ENCODE measurements at regions not wholly inside any gene's neighbourhood (a gene's known extent, or its start where the extent isn't known, plus 50 kb on each side); places are given as distances from the start of the nearest gene placed in this dataset.

DNA sequence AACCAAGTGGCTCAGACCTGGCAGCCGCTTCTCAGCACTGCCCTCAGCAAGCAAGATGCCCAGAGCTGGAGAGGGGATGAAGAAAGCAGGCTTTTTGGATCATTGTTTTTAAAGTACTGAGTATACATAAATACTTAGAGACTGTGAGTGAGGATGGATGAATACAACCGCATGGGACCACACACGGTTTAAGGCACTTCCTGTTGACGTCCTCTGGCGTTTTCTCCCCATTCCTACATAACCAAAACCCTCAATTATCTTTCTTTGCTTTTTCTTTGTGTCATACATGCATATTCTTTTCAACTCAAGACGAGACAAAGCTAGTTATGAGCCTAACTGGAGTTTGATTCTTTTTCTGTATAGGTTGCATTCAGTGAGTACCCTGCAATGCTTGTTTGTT, 198.4 kb downstream of the GALR1 start:
- no peak for DNase-seq (ENCODE audit: low read depth)

DNA sequence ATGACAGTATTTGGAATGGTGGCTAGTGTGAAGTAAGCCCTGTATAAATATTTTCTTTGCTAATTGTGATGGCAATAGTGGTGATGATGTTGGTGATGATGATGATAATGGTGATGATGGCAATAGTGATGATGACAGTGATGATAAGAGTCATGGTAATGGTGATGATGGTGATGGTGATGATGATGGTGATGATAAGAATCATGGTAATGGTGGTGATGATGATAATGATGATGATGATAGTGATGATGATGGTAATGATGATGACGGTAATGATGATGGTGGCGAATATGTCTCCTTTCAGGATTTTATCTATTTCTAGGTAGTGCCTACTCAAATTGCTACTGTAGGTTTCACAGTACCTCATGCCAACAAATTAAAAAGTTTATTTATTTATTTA, 205.4 kb downstream of the GALR1 start:
- no peak for DNase-seq (ENCODE audit: low read depth)

- DNase-seq (ENCODE audit: low read depth) = no peak
Measured at GRCh38 chr18:77457681-77458080, 208.0 kb downstream of the GALR1 start.

DNA sequence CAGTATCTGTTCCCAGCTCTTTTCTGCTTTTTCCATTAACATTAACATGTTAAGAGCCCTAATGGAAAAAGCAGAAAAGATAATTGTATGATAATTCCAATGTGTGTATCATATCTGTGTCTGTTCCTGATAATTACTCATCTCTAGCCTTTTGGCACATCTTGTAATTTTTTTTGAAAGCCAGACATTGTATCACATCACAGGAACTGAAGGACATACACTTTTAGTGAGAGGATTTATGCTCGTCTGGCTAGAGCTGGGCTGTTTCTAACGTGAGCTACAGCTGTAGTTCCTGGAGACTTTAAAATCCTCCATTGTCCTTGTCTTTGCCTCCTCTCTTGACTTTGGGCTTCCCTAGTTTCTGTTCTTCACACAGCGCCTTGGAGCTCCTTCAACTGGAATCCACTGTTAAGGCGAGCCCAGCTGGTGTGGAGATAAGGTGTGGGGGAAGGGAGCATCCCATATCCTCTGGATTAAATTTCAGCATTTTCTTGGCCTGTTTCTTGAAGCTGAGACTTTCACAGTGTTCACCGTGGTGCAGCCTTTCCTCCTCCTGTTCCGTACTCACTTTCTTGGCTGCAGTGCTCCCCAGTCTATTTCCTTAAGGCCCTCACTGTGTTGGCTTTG, 211.5 kb downstream of the GALR1 start:
- no peak for DNase-seq (ENCODE audit: low read depth)

GRCh38 chr18:77464917-77465316, 215.3 kb downstream of the GALR1 start:
- DNase-seq (ENCODE audit: low read depth) = no peak

DNA sequence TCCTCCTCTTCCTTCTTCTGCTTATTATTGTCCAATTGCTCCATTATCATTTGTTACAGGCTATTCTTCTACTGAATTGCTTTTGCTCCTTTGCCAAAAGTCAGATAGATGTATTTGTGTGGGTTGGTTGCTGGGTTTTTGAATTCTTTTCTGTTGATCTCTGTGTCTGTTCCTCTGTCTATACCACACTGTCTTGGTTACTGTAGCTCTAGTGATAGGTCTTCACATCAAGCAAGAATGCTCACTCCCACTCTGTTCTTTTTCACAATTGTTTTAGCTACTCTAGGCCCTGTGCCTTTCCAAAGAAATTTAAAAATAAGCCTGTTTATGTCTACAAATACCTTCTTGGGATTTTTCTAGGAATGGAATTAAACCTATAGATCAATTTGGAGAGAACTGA, 217.2 kb downstream of the GALR1 start:
- DNase-seq (ENCODE audit: low read depth) = no peak

DNA sequence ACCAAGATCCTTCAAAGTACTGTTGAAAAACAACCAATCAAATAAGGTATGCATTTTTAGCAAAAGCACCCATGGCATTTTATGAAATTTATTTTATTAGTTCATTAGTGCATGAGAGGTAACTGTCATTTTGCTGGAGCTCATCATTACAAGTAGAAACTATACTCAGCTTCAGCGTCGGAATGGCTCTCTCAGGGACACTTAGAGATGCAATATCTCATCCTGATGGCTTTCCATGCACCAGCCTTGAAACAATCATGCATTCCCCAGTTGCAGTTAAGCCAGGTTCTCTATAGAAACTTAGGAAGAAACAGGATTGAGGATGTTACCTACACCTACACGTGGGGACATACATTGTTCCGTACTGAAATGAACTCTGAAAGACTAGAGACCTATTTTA, 219.5 kb downstream of the GALR1 start:
- DNase-seq (ENCODE audit: low read depth) = no peak

- DNase-seq (ENCODE audit: low read depth) = no peak
Measured at GRCh38 chr18:77470569-77471413, 221.1 kb downstream of the GALR1 start.

DNA sequence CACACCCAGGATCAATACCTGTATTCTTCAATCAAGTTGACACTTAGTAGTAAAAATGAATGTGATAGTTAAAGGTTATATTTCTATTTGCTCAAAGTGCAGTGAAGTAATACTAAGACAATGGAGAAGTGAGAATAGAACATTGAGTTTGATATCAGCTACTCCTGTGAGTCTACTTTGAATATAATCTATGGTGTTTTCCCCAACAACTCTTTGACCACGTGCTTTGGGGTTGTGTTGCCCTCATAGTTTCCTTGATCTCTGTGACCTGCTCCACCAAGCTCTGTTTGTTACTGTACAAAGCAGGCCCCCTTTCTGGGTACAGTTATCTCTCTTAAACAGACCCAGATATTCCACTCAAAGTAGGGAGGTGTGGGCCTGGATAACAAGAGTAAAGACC, 222.9 kb downstream of the GALR1 start:
- DNase-seq (ENCODE audit: low read depth) = no peak

DNA sequence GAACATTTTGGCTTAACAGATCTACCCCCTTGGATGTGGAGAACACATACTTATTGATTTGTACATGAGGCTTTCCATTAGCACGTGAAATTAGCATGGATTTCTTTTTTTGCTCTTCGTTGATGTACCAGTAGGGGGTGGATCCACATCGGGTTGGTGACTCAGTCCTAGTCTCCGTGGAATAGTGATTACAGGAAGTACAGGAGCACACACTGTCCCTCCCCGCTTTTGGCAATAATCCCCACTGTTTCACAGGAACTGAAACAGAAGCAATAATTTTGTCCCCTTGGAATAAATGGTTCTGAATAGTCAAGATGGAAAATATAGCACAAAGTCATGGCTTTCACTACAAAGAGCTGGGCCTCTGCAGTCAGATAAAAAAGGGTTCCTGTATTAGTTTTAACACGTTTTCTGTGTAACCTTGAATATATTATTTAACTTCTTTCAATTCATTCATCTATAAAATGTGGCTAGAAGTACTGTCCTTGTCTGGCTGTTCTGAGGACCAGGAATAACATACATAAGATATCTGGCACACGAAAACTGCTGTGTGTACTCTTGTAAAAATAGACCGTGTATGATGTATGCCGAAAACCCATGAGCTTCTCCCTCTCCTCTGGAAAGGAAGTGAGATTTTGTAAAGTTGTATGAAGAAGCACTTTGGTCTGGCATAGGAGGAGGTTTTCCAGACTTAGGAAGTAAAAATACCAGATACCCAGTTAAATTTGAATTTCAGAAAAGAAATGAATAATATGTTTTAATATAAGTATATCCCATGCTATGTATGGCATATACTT, 229.2 kb downstream of the GALR1 start:
- no peak for DNase-seq (ENCODE audit: low read depth)

- DNase-seq (ENCODE audit: low read depth) = no peak
Measured at GRCh38 chr18:77481541-77481940, 231.9 kb downstream of the GALR1 start.

- DNase-seq (ENCODE audit: low read depth) = no peak
Measured at GRCh38 chr18:77482190-77483085, 232.8 kb downstream of the GALR1 start.

GRCh38 chr18:77486985-77487384, 237.3 kb downstream of the GALR1 start:
- DNase-seq (ENCODE audit: low read depth) = no peak

GRCh38 chr18:77487951-77488740, 238.5 kb downstream of the GALR1 start:
- DNase-seq (ENCODE audit: low read depth) = no peak

DNA sequence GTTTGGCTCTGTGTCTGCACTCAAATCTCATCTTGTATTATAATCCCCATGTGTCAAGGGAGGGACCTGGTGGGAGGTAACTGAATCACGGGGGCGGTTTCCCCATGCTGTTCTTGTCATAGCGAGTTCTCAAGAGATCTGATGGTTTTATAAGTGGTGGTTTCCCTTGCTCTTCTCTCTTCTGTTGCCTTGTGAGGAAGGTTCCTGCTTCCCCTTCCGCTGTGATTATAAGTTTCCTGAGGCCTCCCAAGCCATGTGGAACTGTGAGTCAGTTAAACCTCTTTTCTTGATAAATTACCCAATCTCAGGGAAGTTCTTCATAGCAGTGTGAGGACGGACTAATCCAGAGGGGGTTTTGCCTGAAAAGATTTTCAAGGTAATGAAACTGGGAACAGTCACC, 245.4 kb downstream of the GALR1 start:
- DNase-seq (ENCODE audit: low read depth) = no peak

DNA sequence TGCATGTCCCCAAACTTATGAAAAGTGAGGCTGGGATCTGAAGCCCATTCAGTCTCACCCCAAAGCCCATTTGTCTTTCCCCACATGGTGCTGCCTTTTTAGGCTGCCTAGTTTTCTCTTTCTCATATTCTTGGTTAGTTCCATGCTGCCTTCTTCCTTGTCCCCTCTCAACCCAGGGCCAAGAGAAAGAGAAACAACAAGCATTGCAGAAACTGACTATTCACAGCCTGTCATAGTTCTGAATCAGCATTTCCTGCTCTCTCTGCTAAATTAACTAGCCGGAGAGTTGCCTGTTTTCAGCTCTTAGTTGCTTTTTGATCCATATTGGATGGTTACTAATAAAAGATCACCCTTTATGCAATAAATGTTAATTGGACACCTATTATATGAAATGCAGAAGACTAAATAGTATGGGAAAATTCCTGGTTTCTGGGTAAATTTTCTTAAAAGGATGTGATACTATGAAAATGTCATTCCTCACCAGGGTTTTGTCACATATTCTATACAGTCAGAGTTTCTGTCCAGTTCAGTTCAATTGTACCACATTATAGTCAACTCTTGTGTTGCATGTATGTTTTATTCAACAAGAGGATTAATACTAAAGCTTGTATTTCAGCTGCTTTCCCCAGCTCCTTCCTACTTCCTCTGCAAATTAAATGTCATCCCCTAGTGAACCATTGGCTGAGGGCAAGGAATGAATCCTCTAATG, 246.5 kb downstream of the GALR1 start:
- no peak for DNase-seq (ENCODE audit: low read depth)

- DNase-seq (ENCODE audit: low read depth) = no peak
Measured at GRCh38 chr18:77501266-77501665, 251.6 kb downstream of the GALR1 start.

GRCh38 chr18:77505499-77505898, 255.9 kb downstream of the GALR1 start:
- no peak for DNase-seq (ENCODE audit: low read depth)

GRCh38 chr18:77512152-77512551, 262.5 kb downstream of the GALR1 start:
- DNase-seq (ENCODE audit: low read depth) = no peak

DNA sequence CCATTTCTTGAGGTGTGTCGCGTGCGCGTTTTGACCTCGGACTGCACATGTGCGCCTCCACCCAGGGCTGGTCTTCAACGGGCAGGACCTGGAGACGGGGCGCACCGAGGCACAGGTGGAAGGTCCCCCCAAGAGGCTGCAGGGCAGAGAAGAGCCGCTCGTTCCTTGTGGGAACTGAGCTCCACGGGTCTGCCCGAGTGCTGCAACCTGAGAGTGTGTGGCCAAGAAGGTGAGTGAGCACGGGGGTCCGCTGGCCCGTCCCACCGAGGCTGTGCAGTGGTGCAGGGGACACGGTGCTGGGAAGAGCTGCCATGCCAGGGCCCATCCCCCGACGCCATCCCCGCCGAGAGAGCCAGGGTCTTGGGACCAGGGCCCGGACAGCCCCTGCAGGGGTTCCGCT, 268.3 kb downstream of the GALR1 start:
- DNase-seq (ENCODE audit: low read depth) = no peak
